GM19240 (cell line): ENCODE measurements at regions not wholly inside any gene's neighbourhood (a gene's known extent, or its start where the extent isn't known, plus 50 kb on each side); places are given as distances from the start of the nearest gene placed in this dataset.

Experiments used
- DNase-seq: peaks from one replicate; pipeline ENCODE4 v3.0.0; 2011; ENCODE audit warnings: low spot score; ENCODE audit not compliant: insufficient read length

DNA sequence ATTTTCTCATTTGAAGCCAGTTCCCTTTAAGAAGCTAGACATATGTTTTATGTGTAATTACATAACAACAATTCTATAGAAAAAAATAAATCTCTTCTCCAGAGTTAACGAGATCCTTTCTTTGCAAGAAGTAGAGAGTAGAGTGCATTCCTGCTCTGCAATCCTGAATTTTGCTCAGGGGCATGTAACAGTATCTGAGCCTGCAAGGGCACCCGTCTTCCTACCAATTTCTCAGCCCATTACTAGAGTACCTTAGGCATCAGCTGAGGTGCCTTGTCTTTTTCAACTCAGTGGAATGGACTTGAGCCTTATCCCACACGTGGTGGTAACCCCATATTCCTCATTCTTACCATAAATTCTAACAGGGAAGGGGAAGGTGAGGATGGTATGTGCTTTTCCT, 205.9 kb downstream of the IKZF2 start:
- DNase-seq: no peak

DNA sequence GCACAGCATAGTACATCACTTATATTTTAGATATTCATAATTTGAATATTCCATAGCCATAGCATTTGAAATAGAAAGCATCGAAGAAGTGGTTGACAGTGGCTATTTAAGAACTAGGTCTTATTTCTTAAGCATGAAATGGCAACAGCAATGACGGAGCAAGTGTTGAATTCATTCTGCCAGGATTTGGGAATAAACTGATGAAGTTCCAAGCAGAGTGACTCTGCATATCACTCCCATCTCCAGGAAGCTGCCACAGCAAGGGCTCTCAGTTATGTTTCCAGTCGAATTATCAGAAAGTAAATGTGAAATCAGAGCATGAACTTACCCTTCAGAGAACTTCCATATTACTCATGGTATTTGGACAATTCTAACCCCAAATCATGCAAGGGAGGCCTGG, 208.1 kb downstream of the IKZF2 start:
- no peak for DNase-seq

DNA sequence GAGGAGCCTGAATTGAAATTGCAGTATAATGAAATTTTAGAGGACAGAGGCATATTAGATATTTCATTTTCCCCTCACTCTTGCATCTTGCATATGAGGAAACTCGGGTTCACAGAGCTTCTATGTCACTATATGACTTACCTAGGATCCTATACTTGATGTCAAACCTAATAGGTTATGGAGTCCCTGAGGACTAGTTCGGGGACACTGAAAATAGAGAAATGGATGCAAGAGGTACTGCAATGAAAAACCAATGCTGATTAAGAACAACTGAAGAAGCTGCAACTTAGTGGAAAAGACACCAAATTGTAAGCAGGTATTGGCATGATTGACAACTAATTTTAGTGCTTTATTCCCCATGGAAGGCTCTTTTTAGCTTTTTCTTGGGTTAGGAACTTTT, 210.1 kb downstream of the IKZF2 start:
- DNase-seq: no peak

DNA sequence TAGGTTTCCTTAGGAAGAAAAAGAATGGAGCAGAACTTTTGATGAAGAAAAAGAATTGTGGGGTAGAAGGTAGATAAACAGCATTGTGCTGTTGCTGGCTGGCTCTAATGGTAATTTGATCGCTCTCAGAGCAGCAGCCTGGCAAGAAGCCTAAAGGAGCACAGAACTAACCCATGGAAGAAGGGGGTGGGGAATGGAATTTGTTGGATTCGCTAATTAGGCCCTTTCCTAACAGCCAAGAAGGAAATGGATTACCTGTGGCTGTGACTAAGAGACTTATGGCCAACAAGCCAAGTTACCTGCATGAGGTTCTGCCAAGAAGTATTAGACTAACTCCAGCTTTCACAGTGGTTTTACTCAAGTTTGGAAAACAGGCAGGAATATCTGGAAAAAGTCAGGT, 210.6 kb downstream of the IKZF2 start:
- DNase-seq: no peak

DNA sequence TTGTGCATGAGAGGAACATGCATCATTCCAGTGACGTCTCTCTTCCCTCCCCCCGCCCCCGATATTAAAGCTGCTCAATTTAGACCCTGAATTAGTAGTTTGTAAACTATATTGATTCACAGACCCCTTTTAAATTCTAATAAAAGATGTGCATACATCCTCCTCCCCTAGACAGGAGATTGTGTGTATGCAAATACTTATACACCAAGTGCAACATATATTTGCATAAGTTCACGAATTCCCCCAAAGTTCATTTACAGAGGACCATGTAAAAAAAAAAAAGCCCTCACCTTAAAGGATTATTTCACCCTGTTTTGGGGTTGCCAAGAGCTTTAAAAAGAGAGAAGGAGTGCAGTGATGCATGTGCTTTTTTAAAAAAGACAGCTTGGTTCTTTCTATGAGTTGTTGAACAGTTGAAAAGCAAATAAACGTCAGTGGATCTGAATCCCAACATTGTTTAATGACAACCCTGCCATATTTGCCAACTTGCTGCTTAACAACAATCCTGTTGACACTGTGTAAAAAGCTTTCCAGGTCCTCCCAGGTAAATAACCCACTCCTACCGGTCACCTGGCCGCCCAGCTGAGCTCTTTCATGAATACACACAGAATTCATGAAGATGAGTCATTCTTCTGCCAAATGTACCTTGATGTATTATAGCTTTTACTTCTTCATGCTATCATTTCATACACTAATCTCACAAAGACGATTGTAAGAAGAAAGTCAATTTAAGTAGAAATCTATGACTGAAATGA, 211.5 kb downstream of the IKZF2 start:
- no peak for DNase-seq

DNA sequence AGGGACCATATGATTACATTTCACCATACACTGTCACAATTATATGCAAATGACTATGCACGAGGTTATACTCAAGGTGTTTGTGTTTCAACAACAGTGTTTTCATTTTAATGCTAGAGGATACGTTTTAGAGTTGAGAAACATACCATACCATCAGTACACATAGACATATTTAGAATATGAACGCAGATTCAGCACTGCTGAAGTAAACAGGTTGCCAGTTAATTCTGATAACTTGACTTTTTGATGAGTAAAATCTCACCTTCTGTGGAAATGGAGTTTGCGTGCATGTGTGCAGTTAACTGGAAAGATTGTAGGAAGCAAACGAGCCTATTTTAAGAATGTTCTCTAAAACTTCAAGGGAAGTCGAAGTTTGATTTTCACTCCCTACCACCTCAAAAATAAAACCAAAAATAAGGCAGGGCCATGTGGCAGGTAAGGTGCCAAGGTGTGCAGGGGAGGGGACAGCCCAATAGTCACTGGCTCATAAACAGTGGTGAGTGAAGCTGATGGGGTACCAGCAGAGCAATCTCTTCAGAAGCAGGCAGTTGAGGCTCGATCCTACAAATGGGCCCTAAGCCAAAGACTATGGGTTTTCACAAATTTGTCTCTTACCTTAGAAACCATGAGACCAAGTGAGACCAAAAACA, 213.1 kb downstream of the IKZF2 start:
- no peak for DNase-seq

DNA sequence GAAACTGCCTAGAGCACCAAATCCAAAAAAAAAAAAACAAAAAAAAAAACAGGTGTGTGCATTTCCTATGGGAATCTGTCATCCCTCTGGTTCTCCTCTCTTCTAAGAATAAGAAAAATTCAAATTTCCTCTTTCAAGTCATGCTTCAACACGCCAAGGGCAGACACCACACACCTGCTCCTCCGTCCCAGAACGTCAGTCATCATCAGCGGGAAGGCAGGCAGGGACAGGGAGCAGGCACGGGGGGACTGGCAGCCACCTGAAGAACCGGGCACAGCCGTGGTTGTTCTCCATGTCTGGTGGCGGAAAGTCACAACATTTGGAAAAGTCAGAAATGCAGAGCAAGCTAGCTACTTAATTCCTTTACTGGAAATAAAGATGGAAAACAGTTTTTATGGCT, 214.8 kb downstream of the IKZF2 start:
- DNase-seq: no peak

DNA sequence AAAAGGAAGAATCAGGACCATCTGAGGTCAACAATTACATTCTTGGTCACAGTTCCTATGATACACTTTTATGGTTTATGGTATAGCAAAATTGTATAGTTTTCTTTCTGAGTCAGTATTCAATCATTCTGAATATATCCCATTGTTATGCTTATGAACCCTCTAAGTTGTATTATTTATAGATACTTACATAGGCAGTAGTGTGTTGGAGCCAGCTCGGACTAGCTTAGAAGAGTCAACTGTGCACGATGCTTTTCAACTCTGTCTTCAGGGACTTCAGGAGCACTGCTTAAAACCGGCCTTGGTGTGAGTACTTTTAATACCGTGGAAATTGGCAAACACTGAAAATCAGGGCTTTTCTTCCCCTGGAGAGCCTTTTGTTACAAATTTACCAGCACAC, 215.7 kb downstream of the IKZF2 start:
- no peak for DNase-seq

DNA sequence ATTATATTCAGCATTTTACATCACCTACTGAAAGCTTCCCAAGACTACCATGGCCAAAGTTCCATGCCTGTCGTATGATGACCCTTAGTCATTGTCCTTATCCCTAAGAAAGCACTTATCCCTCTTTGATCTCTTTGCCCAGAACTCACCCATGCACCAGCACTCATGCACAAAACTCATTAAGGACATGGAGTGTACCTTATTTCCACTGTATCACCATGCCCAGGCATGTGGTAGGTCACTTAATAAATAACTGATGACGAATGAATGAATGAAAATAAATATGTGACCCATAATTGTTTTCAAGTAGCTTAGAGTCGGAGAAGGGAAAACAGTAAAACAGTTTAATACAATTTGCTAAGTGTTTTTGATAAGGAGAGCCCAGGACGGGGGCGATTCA, 220.1 kb downstream of the IKZF2 start:
- DNase-seq: no peak

DNA sequence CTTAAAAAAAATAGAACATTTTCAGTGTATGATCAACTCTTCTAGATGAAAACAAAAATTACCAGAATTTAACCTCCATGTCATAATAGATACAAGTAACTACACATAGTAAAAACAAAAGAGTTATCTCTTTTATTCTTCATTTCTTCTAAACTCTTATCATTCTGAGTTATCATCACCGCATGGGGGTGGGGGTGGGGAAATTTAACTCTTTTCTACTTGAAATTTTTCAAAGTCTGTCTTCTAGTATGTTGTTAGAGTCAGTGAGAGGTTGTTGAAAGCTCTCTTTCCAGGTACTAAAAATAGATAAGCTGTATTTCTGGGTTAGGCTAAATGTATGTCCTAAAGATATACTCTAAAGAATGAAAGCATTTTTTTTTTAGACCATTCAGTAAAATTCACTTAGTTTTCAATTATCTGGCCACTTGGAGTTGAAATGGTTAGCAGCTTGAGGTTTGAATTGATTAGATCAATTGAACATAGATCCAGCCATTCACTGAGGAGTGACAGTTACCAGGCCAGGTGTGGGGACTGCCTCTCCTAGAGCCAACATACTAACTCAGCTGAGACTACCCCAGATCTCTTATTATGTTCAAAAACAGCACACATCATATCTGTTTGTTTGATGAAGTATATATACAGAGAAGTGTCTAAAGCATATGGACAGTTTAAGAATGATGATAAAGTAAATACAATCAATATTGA, 220.7 kb downstream of the IKZF2 start:
- DNase-seq: no peak

DNA sequence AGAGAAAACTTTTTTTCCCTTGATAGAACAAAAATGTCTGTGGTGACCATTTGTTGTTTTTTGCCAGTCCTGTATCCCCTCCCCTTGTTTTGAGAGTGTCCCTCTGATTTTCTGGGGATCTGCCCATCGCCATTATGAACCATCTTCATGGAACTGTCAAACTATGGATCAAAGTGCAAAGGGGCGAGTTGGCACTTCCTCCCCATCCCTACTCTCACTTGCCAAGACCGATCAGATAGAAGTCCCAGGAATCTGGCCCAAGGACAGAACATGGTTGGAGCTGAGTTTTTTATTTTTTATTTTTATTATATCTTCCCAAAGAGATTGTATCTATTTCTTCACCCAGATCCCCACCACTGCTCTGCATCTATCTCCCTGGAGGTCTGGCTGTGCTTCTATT, 221.4 kb downstream of the IKZF2 start:
- DNase-seq: no peak

DNA sequence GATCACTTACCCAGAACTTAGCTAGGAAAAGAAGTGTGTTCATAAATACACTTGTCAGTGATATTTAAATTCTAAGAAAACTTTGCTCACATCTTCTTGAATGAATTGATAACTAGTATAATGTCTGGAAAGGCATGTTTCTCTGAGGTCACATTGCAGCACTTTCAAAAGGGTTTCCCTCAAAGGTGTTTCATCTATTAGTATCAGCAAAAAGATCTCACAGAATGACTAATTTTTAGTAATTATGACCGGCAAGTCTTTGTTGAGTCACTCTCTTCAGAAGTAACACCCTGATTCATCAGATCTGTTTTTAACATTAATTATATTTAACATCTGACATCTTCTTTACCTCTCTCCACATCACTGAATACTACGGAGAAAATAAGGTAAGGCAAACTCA, 222.3 kb downstream of the IKZF2 start:
- DNase-seq: no peak

DNA sequence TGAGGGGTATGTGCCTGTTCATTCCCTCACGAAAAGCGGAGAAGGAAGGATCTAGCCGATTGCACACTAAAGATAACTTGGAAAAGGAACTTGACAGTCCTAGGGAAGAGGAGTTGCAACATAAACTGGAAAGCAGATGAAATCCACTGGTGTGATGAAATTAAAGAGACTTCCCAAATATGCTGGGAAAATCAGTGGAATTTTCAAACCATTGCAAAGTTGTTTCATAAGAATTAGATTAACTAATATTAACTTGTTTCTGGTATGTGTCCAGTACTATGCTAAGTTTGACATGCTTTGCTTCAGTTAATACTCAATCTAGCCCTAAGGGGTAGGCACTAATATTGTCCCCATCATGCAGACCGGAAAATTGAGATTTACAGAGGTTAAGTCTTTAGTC, 222.7 kb downstream of the IKZF2 start:
- no peak for DNase-seq

DNA sequence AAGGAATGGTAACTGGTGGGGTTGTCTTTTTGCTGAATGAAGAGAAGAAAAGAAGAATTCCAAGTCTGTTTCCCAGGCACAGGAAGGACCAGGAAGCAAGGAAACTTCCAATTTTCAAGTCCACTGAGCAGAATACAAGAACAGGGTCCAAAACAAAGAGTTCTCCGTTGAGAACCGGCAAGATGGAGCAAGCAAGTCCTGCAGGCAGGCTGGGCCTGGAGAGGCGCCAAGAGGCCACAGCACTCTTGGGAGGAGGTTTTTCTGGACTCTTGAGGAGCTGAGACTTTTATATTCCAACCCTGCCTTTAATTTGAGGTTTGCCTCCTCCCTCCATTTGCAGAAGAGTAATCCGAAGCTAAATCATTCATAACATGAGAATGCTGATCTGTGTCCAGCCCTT, 224.5 kb downstream of the IKZF2 start:
- no peak for DNase-seq

DNA sequence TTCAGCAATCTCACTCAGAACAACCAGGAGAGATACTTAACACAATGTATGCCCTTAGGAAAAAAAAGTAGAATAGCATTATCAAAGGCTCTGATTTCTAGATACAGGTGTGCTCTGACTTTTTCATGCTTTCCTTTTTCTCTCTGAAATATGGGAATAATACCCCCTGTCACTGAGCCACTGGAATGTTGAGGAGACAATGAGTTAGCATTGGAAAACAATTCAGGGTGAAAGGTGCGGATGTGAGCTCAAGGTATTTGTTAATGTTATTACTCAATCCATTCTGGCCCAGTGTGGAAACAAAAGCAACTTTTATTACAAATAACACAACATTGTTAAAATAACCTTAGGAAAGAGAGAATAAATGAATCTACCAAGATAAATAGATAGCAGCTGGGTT, 228.0 kb downstream of the IKZF2 start:
- DNase-seq: no peak

DNA sequence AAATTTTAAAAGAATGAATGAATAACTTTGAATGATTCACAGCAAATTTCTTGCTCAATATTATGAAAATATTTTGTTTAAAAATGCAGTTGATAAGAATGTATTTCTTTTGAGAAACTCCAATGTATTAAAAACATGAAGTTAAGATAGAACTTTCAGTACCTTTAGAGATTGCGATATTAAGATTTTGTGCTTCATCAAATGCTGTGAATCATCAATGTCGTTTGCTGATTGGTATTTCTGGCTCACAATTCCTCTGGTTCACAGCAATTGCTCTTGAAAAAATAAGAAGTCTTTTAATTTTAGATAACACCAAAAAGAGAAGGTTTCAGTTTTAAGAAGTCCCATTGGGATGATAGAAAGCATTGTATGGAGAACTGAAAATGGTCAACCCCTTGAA, 228.7 kb downstream of the IKZF2 start:
- no peak for DNase-seq

DNA sequence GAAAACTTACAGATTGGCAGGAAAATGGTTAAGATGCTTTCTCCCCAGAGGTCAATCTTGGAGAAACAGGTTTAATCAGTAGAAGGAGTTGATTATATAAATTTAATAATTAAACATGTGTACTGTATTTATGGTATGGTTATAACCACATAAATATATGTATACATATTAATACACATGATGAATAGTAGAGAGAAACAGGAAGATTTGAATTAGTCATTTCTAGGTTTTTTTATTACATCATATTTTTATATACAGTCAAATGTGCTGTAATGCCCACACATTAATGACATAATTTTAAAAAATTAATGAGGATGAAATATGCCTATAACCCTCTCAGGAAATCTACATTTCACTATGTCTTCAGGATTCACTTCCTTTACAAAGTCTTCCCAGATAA, 229.7 kb downstream of the IKZF2 start:
- no peak for DNase-seq

DNA sequence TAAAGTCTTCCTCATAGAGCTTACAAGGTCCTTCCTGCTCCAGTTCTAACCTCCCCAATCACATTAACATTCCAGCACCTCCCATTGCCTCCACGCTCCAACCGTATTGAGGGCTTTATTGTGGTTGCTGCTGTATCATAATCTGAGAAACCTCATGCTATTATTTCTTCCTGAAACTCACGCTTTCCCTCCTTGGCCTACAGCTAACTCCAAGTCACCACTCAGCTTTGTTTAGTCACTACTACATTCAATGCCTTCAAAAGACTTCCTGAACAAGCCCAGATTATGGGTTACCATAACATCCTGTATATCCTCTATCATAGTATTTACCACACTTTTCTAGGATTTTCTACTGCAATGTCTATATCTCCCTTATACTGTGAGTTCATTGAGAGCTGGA, 230.4 kb downstream of the IKZF2 start:
- no peak for DNase-seq

DNA sequence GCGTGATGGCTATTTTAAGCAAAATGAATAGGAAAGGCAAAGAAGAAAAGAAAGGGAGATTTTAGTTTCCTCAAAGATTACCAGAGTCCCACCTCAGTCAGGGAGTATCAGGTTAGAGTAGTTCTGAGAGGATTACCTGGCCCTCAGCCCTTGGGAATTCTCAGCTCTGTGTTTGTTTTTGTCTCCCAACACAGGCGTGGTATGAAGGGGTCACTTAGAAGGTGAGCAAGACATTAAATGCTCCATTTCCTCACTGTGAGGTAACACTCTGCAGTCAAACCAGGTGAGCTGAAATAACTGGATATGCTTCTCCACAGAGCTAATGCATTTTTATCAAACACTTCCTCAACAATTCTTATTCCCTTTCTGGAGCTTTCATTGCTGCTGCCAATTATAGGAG, 232.2 kb downstream of the IKZF2 start:
- DNase-seq: no peak

DNA sequence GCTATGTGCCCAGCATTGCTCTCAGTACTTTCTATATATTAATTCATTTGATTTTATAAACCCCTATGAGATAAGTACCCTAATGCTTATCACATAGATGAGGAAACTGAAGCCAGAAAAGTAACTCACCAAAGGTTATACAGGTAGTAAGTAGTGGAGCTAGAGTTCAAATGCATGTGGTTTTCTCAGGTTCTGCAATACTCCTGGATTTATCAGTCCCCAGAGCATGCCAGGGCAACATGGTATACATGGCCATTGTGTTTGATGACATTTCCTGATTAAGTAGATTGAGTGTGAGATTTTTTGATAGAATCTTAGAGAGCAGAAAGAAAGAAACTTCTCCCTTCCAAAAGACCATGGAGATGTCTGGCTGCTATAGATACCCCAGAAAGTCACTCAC, 233.1 kb downstream of the IKZF2 start:
- no peak for DNase-seq

DNA sequence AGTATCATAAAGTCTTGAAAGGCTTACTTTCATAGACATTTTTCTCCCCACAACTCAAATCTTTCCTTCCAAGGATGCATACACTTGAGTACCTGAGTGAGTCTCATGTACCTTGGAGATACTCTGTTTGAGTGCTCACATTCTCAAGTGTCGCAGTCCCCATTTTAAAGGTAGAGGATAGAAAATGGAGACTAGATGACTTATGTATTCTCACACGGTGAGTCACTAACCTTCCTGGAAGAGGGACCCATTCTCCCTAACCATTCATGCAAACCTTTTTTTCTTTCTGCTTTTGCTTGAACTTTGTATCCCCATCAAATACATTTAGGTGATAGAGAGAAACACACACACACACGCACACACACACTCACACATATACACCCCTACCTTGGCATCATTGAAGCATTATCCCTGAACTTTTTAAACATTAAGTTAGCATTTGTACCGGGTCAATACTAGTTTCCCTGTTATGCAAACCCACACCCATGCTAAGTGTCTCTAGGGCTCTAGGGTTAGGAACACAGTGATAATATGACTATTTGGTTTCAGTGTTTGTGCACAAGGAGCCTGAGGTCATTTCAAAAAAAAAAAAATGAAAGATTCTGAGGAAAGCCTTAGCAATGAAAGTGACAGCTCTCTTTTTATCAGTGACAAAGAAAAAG, 236.2 kb downstream of the IKZF2 start:
- no peak for DNase-seq

DNA sequence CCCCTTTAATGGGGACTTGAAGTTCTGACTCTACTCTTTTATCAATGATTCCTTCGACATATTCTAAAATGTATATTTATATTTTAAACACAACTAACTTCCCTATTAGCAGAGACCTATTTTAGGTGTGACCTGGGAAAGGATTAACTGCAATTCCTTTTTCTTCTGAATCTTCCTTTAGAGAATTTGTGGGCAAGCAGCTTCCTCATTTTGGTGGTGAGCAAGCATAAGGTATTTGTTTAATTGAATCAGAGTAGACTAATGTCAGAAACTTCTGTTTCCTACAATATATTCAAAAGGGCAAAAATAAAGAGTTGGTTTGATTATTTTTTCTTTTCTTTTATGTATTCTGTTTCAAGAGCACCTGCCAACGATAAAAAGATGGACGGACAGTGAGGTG, 237.0 kb downstream of the IKZF2 start:
- DNase-seq: no peak
